ENCODE measurements at regions not wholly inside any gene's neighbourhood (a gene's known extent, or its start where the extent isn't known, plus 50 kb on each side); places are given as distances from the start of the nearest gene placed in this dataset.
A peak's percentile ranks its signal among the peaks of the same experiment; 100 is the strongest.
"Not testable (repeated sequence)": the region's sequence is repeated elsewhere in the genome, so short reads cannot be mapped to it uniquely, and the experiment has no call there.

GRCh38 chr3:107942951-107943749, 147.7 kb downstream of the CD47 start:
- no peak for FAIRE-seq

GRCh38 chr3:107942244-107942643, 148.6 kb downstream of the CD47 start:
- no peak for FAIRE-seq
- no peak for DNase-seq (ENCODE audit: low spot score)

More at GRCh38 chr3:107942951-107943749, 147.7 kb downstream of the CD47 start:
- DNase-seq (ENCODE audit: low spot score): no peak

GRCh38 chr3:107939691-107940442, 151.0 kb downstream of the CD47 start:
- no peak for DNase-seq (ENCODE audit: low spot score)
- FAIRE-seq: no peak

GRCh38 chr3:107938143-107938542, 152.7 kb downstream of the CD47 start:
- DNase-seq (ENCODE audit: low spot score) (peak; percentile 16), FAIRE-seq (no peak)

- FAIRE-seq (no peak), DNase-seq (ENCODE audit: low spot score) (no peak)
Observed at GRCh38 chr3:107934808-107935207, 156.0 kb downstream of the CD47 start.

GRCh38 chr3:107933450-107933849, 157.4 kb downstream of the CD47 start:
- DNase-seq (ENCODE audit: low spot score) (no peak), FAIRE-seq (no peak)

GRCh38 chr3:107931326-107931725, 159.5 kb downstream of the CD47 start:
- no peak for DNase-seq (ENCODE audit: low spot score)
- FAIRE-seq: no peak

GRCh38 chr3:107929088-107929487, 161.7 kb downstream of the CD47 start:
- FAIRE-seq: no peak

GRCh38 chr3:107928084-107928445, 162.8 kb downstream of the CD47 start:
- peak; percentile 53 for DNase-seq (ENCODE audit: low spot score)

More at GRCh38 chr3:107929088-107929487, 161.7 kb downstream of the CD47 start:
- no peak for DNase-seq (ENCODE audit: low spot score)

GRCh38 chr3:107927361-107928083, 163.3 kb downstream of the CD47 start:
- FAIRE-seq: peak; percentile 72
- peak; percentile 95 for DNase-seq (ENCODE audit: low spot score)

More at GRCh38 chr3:107928084-107928445, 162.8 kb downstream of the CD47 start:
- no peak for FAIRE-seq

GRCh38 chr3:107925851-107926250, 165.0 kb downstream of the CD47 start:
- FAIRE-seq: no peak

GRCh38 chr3:107921038-107921437, 169.8 kb downstream of the CD47 start:
- DNase-seq (ENCODE audit: low spot score) (no peak), FAIRE-seq (no peak)

More at GRCh38 chr3:107925851-107926250, 165.0 kb downstream of the CD47 start:
- no peak for DNase-seq (ENCODE audit: low spot score)

GRCh38 chr3:107920538-107920937, 170.3 kb downstream of the CD47 start:
- DNase-seq (ENCODE audit: low spot score) (no peak), FAIRE-seq (no peak)

GRCh38 chr3:107919239-107919638, 171.6 kb downstream of the CD47 start:
- no peak for DNase-seq (ENCODE audit: low spot score)
- no peak for FAIRE-seq

GRCh38 chr3:107916171-107916570, 174.7 kb downstream of the CD47 start:
- FAIRE-seq (no peak), DNase-seq (ENCODE audit: low spot score) (no peak)

- no peak for FAIRE-seq
- DNase-seq (ENCODE audit: low spot score): no peak
Observed at GRCh38 chr3:107915706-107916105, 175.1 kb downstream of the CD47 start.

- DNase-seq (ENCODE audit: low spot score) (no peak), FAIRE-seq (no peak)
Observed at GRCh38 chr3:107913701-107914100, 177.1 kb downstream of the CD47 start.

GRCh38 chr3:107911337-107912000, 179.4 kb downstream of the CD47 start:
- FAIRE-seq (peak; percentile 27), DNase-seq (ENCODE audit: low spot score) (no peak)

GRCh38 chr3:107910713-107911259, 180.0 kb downstream of the CD47 start:
- DNase-seq (ENCODE audit: low spot score) (no peak), FAIRE-seq (no peak)

GRCh38 chr3:107909583-107909982, 181.2 kb downstream of the CD47 start:
- FAIRE-seq; DNase-seq (ENCODE audit: low spot score): not testable (repeated sequence)

GRCh38 chr3:107907996-107908395, 182.8 kb downstream of the CD47 start:
- DNase-seq (ENCODE audit: low spot score) (no peak), FAIRE-seq (no peak)

Measured in urothelium cell line (cell line).